ENCODE measurements at regions not wholly inside any gene's neighbourhood (a gene's known extent, or its start where the extent isn't known, plus 50 kb on each side); places are given as distances from the start of the nearest gene placed in this dataset.

- no peak overlapping the region for H3K4me3 ChIP-seq (ENCODE audit: low read depth, low read length)
- DNase-seq (ENCODE audit: low read depth): no peak
- TF ChIP-seq MYC (IDR thresholded peaks at IDR 0.05; ENCODE audit: low read depth, low read length) (no peak), CTCF (IDR thresholded peaks at IDR 0.05; ENCODE audit: low read depth, low read length) (no peak), POLR2A (IDR thresholded peaks at IDR 0.05; ENCODE audit: extremely low read depth, insufficient read length) (no peak), MAX (IDR thresholded peaks at IDR 0.05; ENCODE audit: low read depth, low read length) (no peak)
Measured at GRCh38 chr19:56994251-56995017, 125.4 kb upstream of the USP29 start.

- H3K4me3 ChIP-seq (ENCODE audit: low read depth, low read length): no peak overlapping the region
- no peak for DNase-seq (ENCODE audit: low read depth)
- TF ChIP-seq MYC (IDR thresholded peaks at IDR 0.05; ENCODE audit: low read depth, low read length): no peak
Measured at GRCh38 chr19:56995303-56995702, 124.5 kb upstream of the USP29 start.

- H3K4me3 ChIP-seq (ENCODE audit: low read depth, low read length): no peak overlapping the region
- no peak for DNase-seq (ENCODE audit: low read depth)
- TF ChIP-seq POLR2A (IDR thresholded peaks at IDR 0.05; ENCODE audit: extremely low read depth, insufficient read length) (no peak), MAX (IDR thresholded peaks at IDR 0.05; ENCODE audit: low read depth, low read length) (no peak), CTCF (IDR thresholded peaks at IDR 0.05; ENCODE audit: low read depth, low read length) (no peak), MYC (IDR thresholded peaks at IDR 0.05; ENCODE audit: low read depth, low read length) (no peak)
Measured at GRCh38 chr19:57002195-57002601, 117.6 kb upstream of the USP29 start.

- no peak for DNase-seq (ENCODE audit: low read depth)
- TF ChIP-seq POLR2A (IDR thresholded peaks at IDR 0.05; ENCODE audit: extremely low read depth, insufficient read length) (no peak), MYC (IDR thresholded peaks at IDR 0.05; ENCODE audit: low read depth, low read length) (no peak), MAX (IDR thresholded peaks at IDR 0.05; ENCODE audit: low read depth, low read length) (no peak), CTCF (IDR thresholded peaks at IDR 0.05; ENCODE audit: low read depth, low read length) (no peak)
- no peak overlapping the region for H3K4me3 ChIP-seq (ENCODE audit: low read depth, low read length)
Measured at GRCh38 chr19:57002710-57003109, 117.1 kb upstream of the USP29 start.

GRCh38 chr19:57004418-57004817, 115.4 kb upstream of the USP29 start:
- TF ChIP-seq MAX (IDR thresholded peaks at IDR 0.05; ENCODE audit: low read depth, low read length): no peak
- no peak for TF ChIP-seq POLR2A (IDR thresholded peaks at IDR 0.05; ENCODE audit: extremely low read depth, insufficient read length)
- no peak for TF ChIP-seq CTCF (IDR thresholded peaks at IDR 0.05; ENCODE audit: low read depth, low read length)
- TF ChIP-seq MYC (IDR thresholded peaks at IDR 0.05; ENCODE audit: low read depth, low read length): no peak
- H3K4me3 ChIP-seq (ENCODE audit: low read depth, low read length): no peak overlapping the region
- DNase-seq (ENCODE audit: low read depth): no peak

- TF ChIP-seq CTCF (IDR thresholded peaks at IDR 0.05; ENCODE audit: low read depth, low read length) (no peak), MAX (IDR thresholded peaks at IDR 0.05; ENCODE audit: low read depth, low read length) (no peak), MYC (IDR thresholded peaks at IDR 0.05; ENCODE audit: low read depth, low read length) (no peak), POLR2A (IDR thresholded peaks at IDR 0.05; ENCODE audit: extremely low read depth, insufficient read length) (no peak)
Measured at GRCh38 chr19:57008432-57008831, 111.4 kb upstream of the USP29 start.

More at GRCh38 chr19:57008432-57008831, 111.4 kb upstream of the USP29 start:
- no peak for DNase-seq (ENCODE audit: low read depth)
- no peak overlapping the region for H3K4me3 ChIP-seq (ENCODE audit: low read depth, low read length)
